GM23248 (cell line): ENCODE measurements at regions not wholly inside any gene's neighbourhood (a gene's known extent, or its start where the extent isn't known, plus 50 kb on each side); places are given as distances from the start of the nearest gene placed in this dataset.

Source experiments
- EZH2 ChIP-seq: fragments of 200-600 bp; sonication (generic); IDR thresholded peaks from 2 replicates; pipeline ENCODE4 v1.6.1; 2018; ENCODE audit warnings: antibody characterized with exemption, mild to moderate bottlenecking; ENCODE audit not compliant: insufficient read depth, poor library complexity, severe bottlenecking
- EZH2phosphoT487 ChIP-seq: fragments of 200-600 bp; sonication (generic); IDR thresholded peaks from 2 replicates; pipeline ENCODE4 v1.6.1; 2018; ENCODE audit warnings: antibody characterized with exemption, moderate library complexity, mild to moderate bottlenecking, low read depth; ENCODE audit not compliant: insufficient read depth

- TF ChIP-seq EZH2 = no peak
- TF ChIP-seq EZH2phosphoT487 = no peak
Measured at GRCh38 chr7:21086688-21087087, 300.0 kb upstream of the SP8 start.
